ENCODE measurements at regions not wholly inside any gene's neighbourhood (a gene's known extent, or its start where the extent isn't known, plus 50 kb on each side); places are given as distances from the start of the nearest gene placed in this dataset.

- no peak for TF ChIP-seq POLR2A (IDR thresholded peaks at IDR 0.05; ENCODE audit: low read depth, low read length)
- TF ChIP-seq POLR2AphosphoS5 (IDR thresholded peaks at IDR 0.05; ENCODE audit: low read depth, low read length): no peak
These were observed 321.9 kb downstream of the RAD51AP2 start for GRCh38 chr2:17196380-17196779.

Measured in GM12892 (cell line).